ENCODE measurements at regions not wholly inside any gene's neighbourhood (a gene's known extent, or its start where the extent isn't known, plus 50 kb on each side); places are given as distances from the start of the nearest gene placed in this dataset.

- H3K27me3 ChIP-seq (replicated peaks; ENCODE audit: insufficient read depth, low read length), result no peaks in the 10 kb centered on the region
- no peak for DNase-seq
- H3K4me1 ChIP-seq (ENCODE audit: low read length), result no peaks in the 10 kb centered on the region
- H3K4me2 ChIP-seq (ENCODE audit: low read depth, low read length), result no peak overlapping the region
- H3F3A ChIP-seq (ENCODE audit: insufficient read depth, low read length), result no peaks in the 10 kb centered on the region
- no peaks in the 10 kb centered on the region for H3K79me2 ChIP-seq (ENCODE audit: low read length)
- H3K9me2 ChIP-seq (replicated peaks; ENCODE audit: insufficient read depth, low read length), result no peaks in the 10 kb centered on the region
- H4K20me1 ChIP-seq (ENCODE audit: insufficient read depth, low read length), result no peaks in the 10 kb centered on the region
- no peak overlapping the region for H2AFZ ChIP-seq (ENCODE audit: low read length)
- H3K9ac ChIP-seq (ENCODE audit: low read length), result no peak overlapping the region
- H3K9me3 ChIP-seq (replicated peaks; ENCODE audit: insufficient read depth, low read length), result no peaks in the 10 kb centered on the region
- no peak overlapping the region for H3K27ac ChIP-seq (ENCODE audit: low read length)
- no peak overlapping the region for H3K4me3 ChIP-seq (ENCODE audit: low read length)
- TF ChIP-seq EZH2phosphoT487 (IDR thresholded peaks at IDR 0.05; ENCODE audit: low read length) (no peak), EZH2 (optimal IDR thresholded peaks at IDR 0.05; ENCODE audit: low read depth, low read length) (no peak)
- TF ChIP-seq, protein P1, sequence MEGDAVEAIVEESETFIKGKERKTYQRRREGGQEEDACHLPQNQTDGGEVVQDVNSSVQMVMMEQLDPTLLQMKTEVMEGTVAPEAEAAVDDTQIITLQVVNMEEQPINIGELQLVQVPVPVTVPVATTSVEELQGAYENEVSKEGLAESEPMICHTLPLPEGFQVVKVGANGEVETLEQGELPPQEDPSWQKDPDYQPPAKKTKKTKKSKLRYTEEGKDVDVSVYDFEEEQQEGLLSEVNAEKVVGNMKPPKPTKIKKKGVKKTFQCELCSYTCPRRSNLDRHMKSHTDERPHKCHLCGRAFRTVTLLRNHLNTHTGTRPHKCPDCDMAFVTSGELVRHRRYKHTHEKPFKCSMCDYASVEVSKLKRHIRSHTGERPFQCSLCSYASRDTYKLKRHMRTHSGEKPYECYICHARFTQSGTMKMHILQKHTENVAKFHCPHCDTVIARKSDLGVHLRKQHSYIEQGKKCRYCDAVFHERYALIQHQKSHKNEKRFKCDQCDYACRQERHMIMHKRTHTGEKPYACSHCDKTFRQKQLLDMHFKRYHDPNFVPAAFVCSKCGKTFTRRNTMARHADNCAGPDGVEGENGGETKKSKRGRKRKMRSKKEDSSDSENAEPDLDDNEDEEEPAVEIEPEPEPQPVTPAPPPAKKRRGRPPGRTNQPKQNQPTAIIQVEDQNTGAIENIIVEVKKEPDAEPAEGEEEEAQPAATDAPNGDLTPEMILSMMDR (IDR thresholded peaks at IDR 0.05; ENCODE audit: low read length), result no peak
- no peaks in the 10 kb centered on the region for H3K36me3 ChIP-seq (replicated peaks; ENCODE audit: insufficient read depth, low read length)
Measured at GRCh38 chr7:132703742-132704141, 127.5 kb upstream of the PLXNA4 start.

- H3K4me3 ChIP-seq (ENCODE audit: low read length), result no peak overlapping the region
- H2AFZ ChIP-seq (ENCODE audit: low read length), result no peak overlapping the region
- no peaks in the 10 kb centered on the region for H3F3A ChIP-seq (ENCODE audit: insufficient read depth, low read length)
- H3K9me3 ChIP-seq (replicated peaks; ENCODE audit: insufficient read depth, low read length), result no peaks in the 10 kb centered on the region
- no peak overlapping the region for H3K27ac ChIP-seq (ENCODE audit: low read length)
- no peak for DNase-seq
- no peaks in the 10 kb centered on the region for H3K4me1 ChIP-seq (ENCODE audit: low read length)
- no peak overlapping the region for H3K9ac ChIP-seq (ENCODE audit: low read length)
- H3K79me2 ChIP-seq (ENCODE audit: low read length), result no peaks in the 10 kb centered on the region
- no peaks in the 10 kb centered on the region for H3K9me2 ChIP-seq (replicated peaks; ENCODE audit: insufficient read depth, low read length)
- TF ChIP-seq EZH2phosphoT487 (IDR thresholded peaks at IDR 0.05; ENCODE audit: low read length) (no peak), EZH2 (optimal IDR thresholded peaks at IDR 0.05; ENCODE audit: low read depth, low read length) (no peak)
- TF ChIP-seq, protein P1 (IDR thresholded peaks at IDR 0.05; ENCODE audit: low read length), result no peak
- H4K20me1 ChIP-seq (ENCODE audit: insufficient read depth, low read length), result no peaks in the 10 kb centered on the region
- no peak overlapping the region for H3K4me2 ChIP-seq (ENCODE audit: low read depth, low read length)
- H3K27me3 ChIP-seq (replicated peaks; ENCODE audit: insufficient read depth, low read length), result no peaks in the 10 kb centered on the region
- no peaks in the 10 kb centered on the region for H3K36me3 ChIP-seq (replicated peaks; ENCODE audit: insufficient read depth, low read length)
Measured at GRCh38 chr7:132697003-132697402, 120.7 kb upstream of the PLXNA4 start.

DNA sequence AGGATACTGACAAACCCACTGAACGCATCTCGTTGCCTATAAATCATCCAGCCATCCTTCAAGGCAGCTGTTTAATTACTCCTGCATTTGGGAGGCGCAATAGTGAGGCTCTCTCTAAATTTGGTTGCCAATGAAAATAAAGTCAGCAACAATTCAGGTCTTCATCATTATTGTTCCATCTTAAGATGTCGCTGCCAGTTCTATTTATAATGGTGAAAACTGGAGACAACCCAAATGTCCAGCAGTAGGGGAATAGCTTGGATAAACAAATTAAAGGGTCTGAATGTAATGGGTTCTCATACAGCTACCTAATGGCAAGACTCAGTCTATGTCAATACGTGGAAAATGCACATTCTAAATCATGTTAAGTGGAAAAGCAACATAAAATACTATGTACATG is 120.1 kb upstream of the PLXNA4 start:
- no peaks in the 10 kb centered on the region for H3K9me2 ChIP-seq (replicated peaks; ENCODE audit: insufficient read depth, low read length)
- no peaks in the 10 kb centered on the region for H3K4me1 ChIP-seq (ENCODE audit: low read length)
- H3K27ac ChIP-seq (ENCODE audit: low read length), result no peak overlapping the region
- no peak for DNase-seq
- no peaks in the 10 kb centered on the region for H4K20me1 ChIP-seq (ENCODE audit: insufficient read depth, low read length)
- H3K27me3 ChIP-seq (replicated peaks; ENCODE audit: insufficient read depth, low read length), result no peaks in the 10 kb centered on the region
- no peak overlapping the region for H3K9ac ChIP-seq (ENCODE audit: low read length)
- no peaks in the 10 kb centered on the region for H3K9me3 ChIP-seq (replicated peaks; ENCODE audit: insufficient read depth, low read length)
- TF ChIP-seq, protein P1 (IDR thresholded peaks at IDR 0.05; ENCODE audit: low read length), result no peak
- TF ChIP-seq EZH2 (optimal IDR thresholded peaks at IDR 0.05; ENCODE audit: low read depth, low read length) (no peak), EZH2phosphoT487 (IDR thresholded peaks at IDR 0.05; ENCODE audit: low read length) (no peak)
- no peak overlapping the region for H3K4me3 ChIP-seq (ENCODE audit: low read length)
- H3K4me2 ChIP-seq (ENCODE audit: low read depth, low read length), result no peak overlapping the region
- no peaks in the 10 kb centered on the region for H3K36me3 ChIP-seq (replicated peaks; ENCODE audit: insufficient read depth, low read length)
- no peaks in the 10 kb centered on the region for H3F3A ChIP-seq (ENCODE audit: insufficient read depth, low read length)
- H3K79me2 ChIP-seq (ENCODE audit: low read length), result no peaks in the 10 kb centered on the region
- H2AFZ ChIP-seq (ENCODE audit: low read length), result no peak overlapping the region

All from MM.1S (cell line).